NB4 (cell line): ENCODE measurements at regions not wholly inside any gene's neighbourhood (a gene's known extent, or its start where the extent isn't known, plus 50 kb on each side); places are given as distances from the start of the nearest gene placed in this dataset.

Experiments used
- DNase-seq: peaks from one replicate; pipeline ENCODE4 v3.0.0; 2010; ENCODE audit warnings: low read depth
- H3K4me3 ChIP-seq: one replicate; pipeline ENCODE4 v1.5.1; 2011; ENCODE audit warnings: mild to moderate bottlenecking, low read depth, low read length, moderate library complexity
- CTCF ChIP-seq: IDR thresholded peaks from one replicate; pipeline ENCODE4 v1.5.1; 2012; ENCODE audit warnings: low read depth, low read length
- MAX ChIP-seq: IDR thresholded peaks from 2 replicates; pipeline ENCODE4 v1.6.1; 2011; ENCODE audit warnings: low read depth, low read length
- MYC ChIP-seq: IDR thresholded peaks from 2 replicates; pipeline ENCODE4 v1.6.1; 2011; ENCODE audit warnings: low read depth, low read length
- POLR2A ChIP-seq: IDR thresholded peaks from 2 replicates; pipeline ENCODE4 v1.6.1; 2011; ENCODE audit warnings: mild to moderate bottlenecking; ENCODE audit not compliant: insufficient read length; ENCODE audit errors: extremely low read depth

DNA sequence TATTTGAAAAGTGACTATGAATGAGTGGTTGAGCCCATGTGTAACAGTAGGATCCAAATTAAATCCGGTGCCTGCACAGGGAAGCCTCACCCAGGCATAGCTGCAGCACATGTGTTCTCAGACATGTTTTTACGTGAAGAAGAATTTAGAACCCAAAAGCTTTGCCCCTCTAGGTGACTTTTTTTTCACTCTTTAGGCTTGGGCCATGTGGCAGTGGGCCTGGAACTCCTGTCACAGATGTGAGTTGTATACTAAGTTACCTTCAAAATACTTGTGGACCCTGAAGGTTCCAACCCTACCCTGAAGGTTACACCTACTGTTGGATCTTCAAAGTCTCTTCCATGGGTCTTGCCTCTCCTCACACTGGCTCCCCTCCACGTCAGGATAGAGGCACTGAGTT lies 146.6 kb downstream of the GAS1 start:
- DNase-seq, result no peak
- H3K4me3 ChIP-seq, result no peak overlapping the region
- TF ChIP-seq MYC, result no peak
- TF ChIP-seq POLR2A, result no peak
- no peak for TF ChIP-seq CTCF
- no peak for TF ChIP-seq MAX

DNA sequence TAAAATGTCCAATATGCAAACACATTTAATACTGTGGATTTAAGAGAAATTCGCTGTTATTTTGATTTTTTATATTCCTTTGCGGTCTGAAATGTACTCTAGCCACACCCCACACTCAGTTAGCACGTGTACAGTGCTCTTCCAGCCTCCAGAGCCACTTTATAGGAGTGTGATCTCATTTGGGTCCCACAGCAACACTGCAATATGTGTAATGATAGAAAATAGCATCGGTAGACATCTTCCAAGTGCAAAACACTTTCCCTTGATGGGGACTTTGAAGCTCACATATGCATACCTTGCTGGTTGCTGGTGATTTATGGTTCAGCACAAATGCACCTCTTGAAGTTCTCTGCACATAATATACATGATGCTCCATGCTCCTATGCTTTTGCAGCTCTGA lies 148.3 kb downstream of the GAS1 start:
- TF ChIP-seq MYC (no peak), CTCF (no peak), MAX (no peak), POLR2A (no peak)
- DNase-seq, result no peak
- H3K4me3 ChIP-seq, result no peak overlapping the region

DNA sequence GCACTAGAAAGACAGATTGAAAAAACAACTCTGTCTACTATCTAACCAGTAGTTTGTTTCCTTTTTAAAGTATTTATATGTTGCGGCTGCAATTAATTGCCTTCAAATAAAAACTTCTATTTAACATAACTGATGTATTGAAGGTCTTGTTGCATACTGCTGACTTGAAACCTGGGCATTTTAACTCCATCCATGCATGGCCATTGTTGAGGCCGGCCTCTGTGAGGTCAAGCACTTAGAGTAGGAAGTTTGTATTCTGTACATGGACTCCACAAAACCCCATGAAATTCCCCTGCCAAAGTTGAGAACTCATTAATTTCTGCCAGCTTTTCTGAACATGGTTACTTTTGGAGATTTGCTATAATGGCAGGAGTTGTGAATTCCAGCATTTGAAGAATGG lies 150.6 kb downstream of the GAS1 start:
- TF ChIP-seq MAX, result no peak
- no peak for TF ChIP-seq POLR2A
- no peak for TF ChIP-seq MYC
- no peak for TF ChIP-seq CTCF
- no peak for DNase-seq
- H3K4me3 ChIP-seq, result no peak overlapping the region

GRCh38 chr9:86795823-86796553 lies 151.3 kb downstream of the GAS1 start:
- no peak overlapping the region for H3K4me3 ChIP-seq

DNA sequence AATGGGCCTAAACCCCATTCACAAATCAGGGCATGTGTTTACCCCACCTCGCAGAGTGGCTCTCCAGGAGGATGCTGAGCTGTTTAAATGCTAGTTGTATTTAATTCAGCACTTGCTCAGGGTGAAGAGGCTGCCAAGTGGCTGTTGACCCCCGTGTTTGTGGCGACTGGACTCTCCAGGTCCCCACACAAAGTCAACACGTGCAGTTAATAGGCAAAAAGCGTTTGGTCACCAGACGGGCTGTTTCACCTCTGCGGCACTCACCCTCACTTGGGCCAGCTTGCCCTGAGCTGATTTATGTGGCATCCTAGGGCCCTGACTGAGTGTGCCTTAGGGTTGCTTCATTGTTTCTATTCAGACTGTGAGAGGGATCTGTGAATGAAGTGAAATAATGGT lies 152.3 kb downstream of the GAS1 start:
- DNase-seq, result no peak
- TF ChIP-seq CTCF (no peak), MAX (no peak), MYC (no peak), POLR2A (no peak)
- no peak overlapping the region for H3K4me3 ChIP-seq

More at GRCh38 chr9:86795823-86796553, 151.3 kb downstream of the GAS1 start:
- no peak for DNase-seq
- no peak for TF ChIP-seq MAX
- TF ChIP-seq POLR2A, result no peak
- no peak for TF ChIP-seq CTCF
- no peak for TF ChIP-seq MYC
